Mesothelial cell of epicardium (in vitro differentiated cells): ENCODE measurements at regions not wholly inside any gene's neighbourhood (a gene's known extent, or its start where the extent isn't known, plus 50 kb on each side); places are given as distances from the start of the nearest gene placed in this dataset.

Experiments
- DNase-seq, 2 experiments: peaks; one replicate each; pipeline ENCODE4 v3.0.0; 2021; ENCODE audit warnings: low spot score in 2 of 2; ENCODE audit not compliant: unreplicated experiment in 2 of 2
- H3K27ac Mint-ChIP-seq: 2 replicates; pipeline ENCODE4 v1.8.0; 2021; ENCODE audit warnings: mixed read lengths
- H3K27me3 Mint-ChIP-seq: 2 replicates; pipeline ENCODE4 v1.8.0; 2021; ENCODE audit warnings: low read depth, mixed read lengths
- H3K36me3 Mint-ChIP-seq: 2 replicates; pipeline ENCODE4 v1.8.0; 2021; ENCODE audit warnings: mixed read lengths
- H3K4me1 Mint-ChIP-seq: 2 replicates; pipeline ENCODE4 v1.8.0; 2021; ENCODE audit warnings: mixed read lengths
- H3K4me3 Mint-ChIP-seq: 2 replicates; pipeline ENCODE4 v1.8.0; 2021; ENCODE audit warnings: mild to moderate bottlenecking, moderate library complexity, mixed read lengths
- H3K9me3 Mint-ChIP-seq: 2 replicates; pipeline ENCODE4 v1.8.0; 2021; ENCODE audit warnings: mixed read lengths
- TF ChIP-seq, protein P1 (sequence below): fragments of 200-600 bp; sonication (generic); IDR thresholded peaks from one replicate; pipeline ENCODE4 v1.5.0; 2021; ENCODE audit warnings: antibody characterized with exemption; ENCODE audit not compliant: unreplicated experiment

DNA sequence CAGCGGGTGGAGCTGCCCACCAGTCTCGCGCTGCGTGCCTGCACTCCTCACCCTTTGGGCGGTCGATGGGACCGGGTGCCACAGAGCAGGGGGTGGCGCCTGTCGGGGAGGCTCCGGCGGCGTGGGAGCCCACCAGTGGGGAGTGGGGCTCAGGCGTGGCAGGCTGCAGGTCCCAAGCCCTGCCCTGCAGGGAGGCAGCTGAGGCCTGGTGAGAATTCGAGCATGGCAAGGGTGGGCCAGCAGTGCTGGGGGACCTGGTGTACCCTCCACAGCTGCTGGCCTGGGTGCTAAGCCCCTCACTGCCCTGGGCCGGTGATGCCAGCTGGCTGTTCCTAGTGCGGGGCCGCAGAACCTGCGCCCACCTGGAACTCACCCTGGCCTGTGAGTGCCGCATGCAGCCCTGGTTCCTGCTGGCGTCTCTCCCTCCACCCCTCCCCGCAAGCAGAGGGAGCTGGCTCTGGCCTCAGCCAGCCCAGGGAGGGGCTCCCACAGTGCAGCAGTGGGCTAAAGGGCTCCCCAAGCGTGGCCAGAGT, 746.6 kb upstream of the PABPC4L start:
- H3K27ac Mint-ChIP-seq = no peak overlapping the region
- H3K9me3 Mint-ChIP-seq = peaks cover 17% of the 10 kb centered on the region
- H3K4me3 Mint-ChIP-seq = no peak overlapping the region
- no peaks in the 10 kb centered on the region for H3K36me3 Mint-ChIP-seq
- no peak for DNase-seq
- H3K27me3 Mint-ChIP-seq = no peaks in the 10 kb centered on the region
- no peaks in the 10 kb centered on the region for H3K4me1 Mint-ChIP-seq
- TF ChIP-seq, protein P1, sequence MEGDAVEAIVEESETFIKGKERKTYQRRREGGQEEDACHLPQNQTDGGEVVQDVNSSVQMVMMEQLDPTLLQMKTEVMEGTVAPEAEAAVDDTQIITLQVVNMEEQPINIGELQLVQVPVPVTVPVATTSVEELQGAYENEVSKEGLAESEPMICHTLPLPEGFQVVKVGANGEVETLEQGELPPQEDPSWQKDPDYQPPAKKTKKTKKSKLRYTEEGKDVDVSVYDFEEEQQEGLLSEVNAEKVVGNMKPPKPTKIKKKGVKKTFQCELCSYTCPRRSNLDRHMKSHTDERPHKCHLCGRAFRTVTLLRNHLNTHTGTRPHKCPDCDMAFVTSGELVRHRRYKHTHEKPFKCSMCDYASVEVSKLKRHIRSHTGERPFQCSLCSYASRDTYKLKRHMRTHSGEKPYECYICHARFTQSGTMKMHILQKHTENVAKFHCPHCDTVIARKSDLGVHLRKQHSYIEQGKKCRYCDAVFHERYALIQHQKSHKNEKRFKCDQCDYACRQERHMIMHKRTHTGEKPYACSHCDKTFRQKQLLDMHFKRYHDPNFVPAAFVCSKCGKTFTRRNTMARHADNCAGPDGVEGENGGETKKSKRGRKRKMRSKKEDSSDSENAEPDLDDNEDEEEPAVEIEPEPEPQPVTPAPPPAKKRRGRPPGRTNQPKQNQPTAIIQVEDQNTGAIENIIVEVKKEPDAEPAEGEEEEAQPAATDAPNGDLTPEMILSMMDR = no peak

DNA sequence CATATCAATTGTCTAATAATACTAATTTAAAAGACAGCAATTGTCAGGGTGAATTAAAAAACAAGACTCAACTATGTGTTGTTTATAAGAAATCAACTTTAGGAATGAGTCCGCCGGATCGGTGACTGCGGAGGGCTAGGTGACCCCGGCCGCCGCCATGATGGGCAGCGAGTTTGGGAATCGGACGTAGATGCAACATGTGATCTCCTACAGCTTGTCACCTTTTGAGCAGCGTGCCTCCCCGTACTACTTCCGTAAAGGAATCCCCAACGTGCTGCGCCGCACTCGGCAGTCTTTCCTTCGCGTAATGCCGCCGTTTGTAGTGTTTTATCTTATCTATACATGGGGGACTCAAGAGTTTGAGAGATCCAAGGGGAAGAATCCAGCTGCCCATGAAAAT, 742.5 kb upstream of the PABPC4L start:
- TF ChIP-seq, protein P1 = no peak
- H3K27me3 Mint-ChIP-seq = no peaks in the 10 kb centered on the region
- no peaks in the 10 kb centered on the region for H3K4me1 Mint-ChIP-seq
- H3K27ac Mint-ChIP-seq = no peak overlapping the region
- H3K36me3 Mint-ChIP-seq = no peaks in the 10 kb centered on the region
- H3K4me3 Mint-ChIP-seq = no peak overlapping the region
- DNase-seq = no peak
- H3K9me3 Mint-ChIP-seq = peaks cover 17% of the 10 kb centered on the region

DNA sequence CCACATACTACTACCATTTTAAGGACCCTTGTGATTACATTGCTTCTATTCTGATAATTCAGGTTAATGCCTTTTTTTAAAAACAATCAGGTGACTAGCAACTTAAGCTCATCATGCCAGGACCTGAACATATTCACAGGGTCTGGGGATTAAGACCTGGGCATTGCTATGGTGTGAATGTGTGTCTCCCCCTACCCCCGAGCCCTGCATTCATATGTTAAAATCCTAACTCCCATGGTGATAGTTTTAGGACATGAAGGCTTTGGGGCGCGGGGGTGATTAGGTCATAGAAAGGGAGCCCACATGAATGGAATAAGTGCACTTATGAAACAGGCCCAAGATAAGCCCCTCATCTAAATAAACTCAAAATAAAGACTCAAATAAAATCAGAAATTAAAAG, 734.4 kb upstream of the PABPC4L start:
- Mint-ChIP-seq H3K4me1 (peaks cover 15% of the 10 kb centered on the region), H3K27ac (no peak overlapping the region), H3K9me3 (peaks cover 4% of the 10 kb centered on the region), H3K27me3 (no peaks in the 10 kb centered on the region), H3K4me3 (no peak overlapping the region), H3K36me3 (no peaks in the 10 kb centered on the region)
- TF ChIP-seq, protein P1 = no peak
- DNase-seq = no peak

DNA sequence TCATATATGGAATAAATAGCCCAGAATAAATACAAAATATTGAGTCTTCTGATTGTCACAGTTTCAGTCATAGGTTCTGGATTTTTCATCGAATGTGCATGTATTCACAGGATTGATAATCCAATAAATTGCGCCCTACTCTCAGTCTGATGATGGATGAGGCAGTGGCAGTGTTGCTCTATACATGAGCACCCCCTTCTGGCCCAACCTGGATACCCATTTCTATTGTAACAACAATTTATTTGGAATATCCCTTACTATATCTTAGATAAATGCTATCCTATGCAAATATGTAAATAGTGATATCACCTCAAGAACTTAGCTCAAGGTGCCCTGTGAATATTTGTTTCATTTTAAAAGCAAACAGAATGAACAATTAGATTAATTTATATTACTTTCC, 733.7 kb upstream of the PABPC4L start:
- DNase-seq = no peak
- H3K9me3 Mint-ChIP-seq = peaks cover 4% of the 10 kb centered on the region
- TF ChIP-seq, protein P1 = peak; percentile 23
- H3K4me3 Mint-ChIP-seq = no peak overlapping the region
- H3K27me3 Mint-ChIP-seq = no peaks in the 10 kb centered on the region
- H3K27ac Mint-ChIP-seq = no peak overlapping the region
- H3K36me3 Mint-ChIP-seq = no peaks in the 10 kb centered on the region
- H3K4me1 Mint-ChIP-seq = peaks cover 15% of the 10 kb centered on the region

DNA sequence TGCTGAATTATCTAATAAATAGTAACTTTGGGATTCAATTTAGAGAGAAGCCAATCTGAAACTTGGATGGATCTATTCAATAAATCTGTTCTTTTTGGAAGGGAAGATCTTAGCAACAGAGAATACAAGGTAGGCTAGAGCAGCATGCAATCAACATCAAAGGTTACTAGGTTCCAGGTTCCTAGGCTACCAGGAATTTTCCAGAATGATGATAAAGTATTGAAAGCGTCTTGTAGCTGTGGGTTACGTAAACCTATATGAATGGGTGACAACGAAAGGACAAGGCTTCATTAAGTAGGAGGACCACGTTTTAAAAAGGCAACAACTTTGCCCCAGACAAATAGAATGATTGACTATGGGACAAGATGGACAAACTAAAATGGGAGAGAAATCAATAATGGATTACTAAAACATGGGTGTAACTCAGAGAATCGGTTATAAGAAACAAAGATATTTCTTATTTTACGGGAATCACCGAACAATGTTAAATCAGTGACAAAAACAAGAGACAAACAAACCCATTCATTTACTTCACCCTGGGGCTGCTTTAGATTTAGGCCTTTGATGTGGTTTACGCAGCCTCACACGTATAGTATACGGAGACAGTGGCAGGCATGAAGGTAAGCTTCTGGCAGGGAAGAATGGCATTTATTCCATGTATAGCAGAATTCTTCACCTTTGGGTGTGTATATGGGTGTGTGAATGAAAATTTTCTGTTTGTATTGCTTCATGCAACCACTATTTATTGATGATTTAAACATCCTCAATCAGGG, 732.6 kb upstream of the PABPC4L start:
- H3K27me3 Mint-ChIP-seq = no peaks in the 10 kb centered on the region
- no peaks in the 10 kb centered on the region for H3K9me3 Mint-ChIP-seq
- H3K4me3 Mint-ChIP-seq = no peak overlapping the region
- no peak for DNase-seq
- H3K36me3 Mint-ChIP-seq = no peaks in the 10 kb centered on the region
- H3K4me1 Mint-ChIP-seq = peaks cover 15% of the 10 kb centered on the region
- no peak overlapping the region for H3K27ac Mint-ChIP-seq
- TF ChIP-seq, protein P1 = no peak
